NT2/D1 (cell line): ENCODE measurements at regions not wholly inside any gene's neighbourhood (a gene's known extent, or its start where the extent isn't known, plus 50 kb on each side); places are given as distances from the start of the nearest gene placed in this dataset.

Experiments
- SUZ12 ChIP-seq: IDR thresholded peaks from 2 replicates; pipeline ENCODE4 v1.6.1; 2011; ENCODE audit not compliant: insufficient read length, insufficient read depth; ENCODE audit errors: extremely low read depth
- YY1 ChIP-seq: IDR thresholded peaks from 2 replicates; pipeline ENCODE4 v1.6.1; 2011; ENCODE audit not compliant: insufficient read length, insufficient read depth

GRCh38 chr1:240719953-240720700, 108.2 kb upstream of the GREM2 start:
- TF ChIP-seq YY1 (no peak), SUZ12 (no peak)
